ENCODE measurements at regions not wholly inside any gene's neighbourhood (a gene's known extent, or its start where the extent isn't known, plus 50 kb on each side); places are given as distances from the start of the nearest gene placed in this dataset.

- peaks cover 11% of the 10 kb centered on the region for H3K27me3 Mint-ChIP-seq
- peaks cover 0 to 3% (median 0%) of the 10 kb centered on the region in 3 donors for H3K9me3 Mint-ChIP-seq
Observed at GRCh38 chr3:61311044-61311443, 59.8 kb upstream of the FHIT start.

GRCh38 chr3:61315871-61316270, 64.6 kb upstream of the FHIT start:
- Mint-ChIP-seq H3K4me3 (no peak overlapping the region), H3K27me3 (peaks cover 7% of the 10 kb centered on the region), H3K4me1 (no peaks in the 10 kb centered on the region), H3K9me3 (peaks cover 0 to 2% (median 0%) of the 10 kb centered on the region in 3 donors), H3K27ac (no peak overlapping the region), H3K36me3 (peaks cover 1% of the 10 kb centered on the region)

More at GRCh38 chr3:61311044-61311443, 59.8 kb upstream of the FHIT start:
- Mint-ChIP-seq H3K27ac (no peak overlapping the region), H3K4me1 (no peaks in the 10 kb centered on the region), H3K4me3 (no peak overlapping the region), H3K36me3 (no peaks in the 10 kb centered on the region)

- Mint-ChIP-seq H3K36me3 (no peaks in the 10 kb centered on the region), H3K4me3 (no peak overlapping the region), H3K27me3 (peaks cover 4% of the 10 kb centered on the region), H3K27ac (no peak overlapping the region), H3K4me1 (no peaks in the 10 kb centered on the region), H3K9me3 (peaks cover 0 to 6% (median 2%) of the 10 kb centered on the region in 3 donors)
Observed at GRCh38 chr3:61323094-61323493, 71.8 kb upstream of the FHIT start.

DNA sequence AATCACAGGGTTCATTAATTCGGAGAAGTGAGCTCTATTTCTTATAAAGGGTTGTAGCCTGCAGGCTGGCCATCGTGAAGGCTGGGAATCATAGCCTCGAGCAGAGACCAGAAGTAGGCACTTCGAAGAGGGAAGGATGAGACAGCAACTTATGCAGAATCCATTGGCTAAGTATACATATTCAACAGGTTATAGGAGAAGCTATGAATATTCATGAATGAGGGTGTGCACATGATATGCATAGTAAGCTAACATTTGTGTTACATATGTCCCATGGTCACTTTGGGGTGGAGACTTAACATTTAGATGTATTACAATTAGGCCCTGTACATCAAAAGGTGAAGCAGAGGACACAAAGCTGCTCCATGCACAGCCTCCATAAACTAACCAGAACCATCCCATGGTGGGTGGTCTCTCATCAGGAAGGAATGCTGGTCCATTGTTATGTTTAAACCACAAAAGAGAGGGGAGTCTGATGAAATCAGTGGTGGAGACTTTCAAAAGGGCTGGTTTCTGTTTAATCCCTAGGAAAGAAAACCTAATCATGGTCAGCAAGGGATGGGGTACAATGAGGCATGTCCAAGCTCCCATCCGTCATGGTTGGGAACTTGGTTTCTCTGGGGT, 80.8 kb upstream of the FHIT start:
- Mint-ChIP-seq H3K27me3 (peaks cover 3% of the 10 kb centered on the region), H3K27ac (no peak overlapping the region), H3K4me3 (no peak overlapping the region), H3K9me3 (peaks cover 0 to 8% (median 2%) of the 10 kb centered on the region in 3 donors), H3K36me3 (no peaks in the 10 kb centered on the region), H3K4me1 (no peaks in the 10 kb centered on the region)

DNA sequence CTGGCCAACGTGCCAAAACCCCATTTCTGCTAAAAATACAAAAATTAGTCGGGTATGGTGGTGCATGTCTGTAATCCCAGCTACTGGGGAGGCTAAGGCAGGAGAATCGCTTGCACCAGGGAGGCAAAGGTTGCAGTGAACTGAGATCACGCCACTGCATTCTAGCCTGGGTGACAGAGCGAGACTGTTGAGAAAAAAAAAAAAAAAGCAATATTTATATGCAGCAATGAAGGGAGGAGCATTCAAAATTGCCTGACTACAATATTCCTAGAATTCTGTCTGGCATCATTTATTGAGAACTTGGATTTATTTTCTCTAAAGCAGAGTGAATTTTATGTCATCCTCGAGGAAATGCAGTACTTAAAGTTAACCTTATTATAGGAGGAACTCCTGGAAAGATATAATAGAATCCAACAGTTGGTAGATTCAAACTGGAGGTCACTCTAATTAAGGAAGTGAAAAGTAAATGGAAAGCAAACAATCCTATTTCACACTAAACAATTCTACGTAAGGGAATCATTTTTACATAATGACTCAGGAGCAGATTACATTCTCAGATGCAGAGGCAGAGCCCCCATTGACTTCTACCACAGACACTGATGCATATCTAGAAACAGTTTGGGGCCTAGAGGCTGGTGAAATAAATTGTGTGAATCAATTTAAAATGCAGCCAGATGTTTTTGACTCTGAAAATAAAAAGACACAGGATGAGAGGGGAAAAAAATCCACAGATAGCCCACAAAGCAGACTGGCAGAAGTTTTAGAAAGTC, 82.1 kb upstream of the FHIT start:
- Mint-ChIP-seq H3K9me3 (peaks cover 0 to 8% (median 2%) of the 10 kb centered on the region in 3 donors), H3K27ac (no peak overlapping the region), H3K36me3 (no peaks in the 10 kb centered on the region), H3K27me3 (peaks cover 3% of the 10 kb centered on the region), H3K4me1 (no peaks in the 10 kb centered on the region), H3K4me3 (no peak overlapping the region)

DNA sequence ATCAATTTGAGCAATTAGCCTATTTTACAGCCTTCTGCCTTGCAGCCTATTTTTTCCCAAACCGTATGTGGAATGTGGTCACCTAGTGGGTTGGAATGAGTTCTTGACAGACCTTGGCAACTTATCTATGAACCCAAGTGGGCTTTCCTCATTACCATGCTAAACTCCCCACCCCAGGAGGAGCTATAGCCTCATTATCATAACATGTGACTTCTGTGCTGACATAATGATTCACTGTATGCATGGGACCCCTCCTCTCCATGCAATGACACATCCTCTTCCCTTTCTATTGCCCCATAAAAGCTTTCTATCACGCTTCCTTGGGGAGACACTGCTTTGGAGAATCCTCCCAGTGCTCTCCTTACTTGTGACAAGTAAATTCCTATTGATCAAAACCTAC, 83.5 kb upstream of the FHIT start:
- no peaks in the 10 kb centered on the region for H3K27me3 Mint-ChIP-seq
- H3K36me3 Mint-ChIP-seq, result no peaks in the 10 kb centered on the region
- H3K27ac Mint-ChIP-seq, result no peak overlapping the region
- H3K4me3 Mint-ChIP-seq, result no peak overlapping the region
- no peaks in the 10 kb centered on the region for H3K4me1 Mint-ChIP-seq
- H3K9me3 Mint-ChIP-seq, result peaks cover 0 to 8% (median 2%) of the 10 kb centered on the region in 3 donors

GRCh38 chr3:61340931-61341461, 89.7 kb upstream of the FHIT start:
- H3K4me3 Mint-ChIP-seq, result no peak overlapping the region
- H3K36me3 Mint-ChIP-seq, result no peaks in the 10 kb centered on the region
- H3K27ac Mint-ChIP-seq, result no peak overlapping the region
- H3K9me3 Mint-ChIP-seq, result peaks cover 0 to 2% (median 0%) of the 10 kb centered on the region in 3 donors
- peaks cover 2% of the 10 kb centered on the region for H3K27me3 Mint-ChIP-seq
- H3K4me1 Mint-ChIP-seq, result no peaks in the 10 kb centered on the region

DNA sequence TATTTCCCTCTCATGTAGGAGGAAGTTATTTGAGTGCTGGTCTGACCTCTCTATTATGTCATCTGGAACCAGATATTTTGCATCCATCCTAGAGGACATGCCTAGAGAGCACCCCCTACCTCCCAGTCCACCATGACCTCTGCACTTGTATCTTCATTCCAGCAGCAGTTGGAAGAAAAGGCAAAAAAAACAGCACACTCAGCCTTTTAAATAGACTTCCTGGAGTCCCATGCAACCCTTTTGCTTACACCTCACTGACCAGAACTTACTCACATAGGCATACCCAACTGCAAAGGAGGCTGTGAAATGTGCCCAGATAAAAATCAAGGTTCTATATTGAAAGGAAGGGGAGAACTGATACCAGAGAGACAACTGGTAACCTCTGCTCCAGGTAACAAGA, 92.3 kb upstream of the FHIT start:
- no peaks in the 10 kb centered on the region for H3K36me3 Mint-ChIP-seq
- H3K9me3 Mint-ChIP-seq, result peaks cover 0 to 2% (median 0%) of the 10 kb centered on the region in 3 donors
- peaks cover 4% of the 10 kb centered on the region for H3K27me3 Mint-ChIP-seq
- H3K27ac Mint-ChIP-seq, result no peak overlapping the region
- H3K4me1 Mint-ChIP-seq, result no peaks in the 10 kb centered on the region
- no peak overlapping the region for H3K4me3 Mint-ChIP-seq

DNA sequence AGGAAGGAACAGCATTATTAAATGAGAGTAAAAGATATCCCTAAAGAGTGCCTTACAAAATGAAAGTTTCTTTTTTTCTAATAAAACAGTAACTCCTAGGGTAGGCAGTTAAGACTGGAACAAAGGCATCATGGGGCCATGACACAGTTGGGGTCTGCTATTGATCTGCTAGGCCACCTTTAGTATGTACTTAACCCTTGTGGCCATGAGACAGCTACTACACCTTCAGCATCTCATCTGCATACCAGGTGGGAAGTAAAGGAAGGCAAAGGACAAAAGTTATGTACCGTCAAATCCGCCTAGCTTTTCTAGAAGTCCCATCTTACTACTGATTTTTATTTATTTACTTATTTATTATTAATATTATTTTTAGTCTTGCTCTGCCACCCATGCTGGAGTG, 93.8 kb upstream of the FHIT start:
- H3K4me3 Mint-ChIP-seq, result no peak overlapping the region
- H3K9me3 Mint-ChIP-seq, result peaks cover 0 to 1% (median 0%) of the 10 kb centered on the region in 3 donors
- H3K4me1 Mint-ChIP-seq, result no peaks in the 10 kb centered on the region
- H3K27ac Mint-ChIP-seq, result no peak overlapping the region
- no peaks in the 10 kb centered on the region for H3K36me3 Mint-ChIP-seq
- peaks cover 8% of the 10 kb centered on the region for H3K27me3 Mint-ChIP-seq

- H3K27me3 Mint-ChIP-seq, result peaks cover 8% of the 10 kb centered on the region
- H3K27ac Mint-ChIP-seq, result no peak overlapping the region
- H3K4me3 Mint-ChIP-seq, result no peak overlapping the region
- no peaks in the 10 kb centered on the region for H3K4me1 Mint-ChIP-seq
- H3K9me3 Mint-ChIP-seq, result no peaks in the 10 kb centered on the region
- H3K36me3 Mint-ChIP-seq, result no peaks in the 10 kb centered on the region
Observed at GRCh38 chr3:61347981-61348380, 96.7 kb upstream of the FHIT start.

GRCh38 chr3:61349717-61350116, 98.5 kb upstream of the FHIT start:
- Mint-ChIP-seq H3K36me3 (no peaks in the 10 kb centered on the region), H3K27me3 (peaks cover 6% of the 10 kb centered on the region), H3K4me3 (no peak overlapping the region), H3K9me3 (no peaks in the 10 kb centered on the region), H3K27ac (no peak overlapping the region), H3K4me1 (peaks cover 0 to 1% (median 0%) of the 10 kb centered on the region in 3 donors)

DNA sequence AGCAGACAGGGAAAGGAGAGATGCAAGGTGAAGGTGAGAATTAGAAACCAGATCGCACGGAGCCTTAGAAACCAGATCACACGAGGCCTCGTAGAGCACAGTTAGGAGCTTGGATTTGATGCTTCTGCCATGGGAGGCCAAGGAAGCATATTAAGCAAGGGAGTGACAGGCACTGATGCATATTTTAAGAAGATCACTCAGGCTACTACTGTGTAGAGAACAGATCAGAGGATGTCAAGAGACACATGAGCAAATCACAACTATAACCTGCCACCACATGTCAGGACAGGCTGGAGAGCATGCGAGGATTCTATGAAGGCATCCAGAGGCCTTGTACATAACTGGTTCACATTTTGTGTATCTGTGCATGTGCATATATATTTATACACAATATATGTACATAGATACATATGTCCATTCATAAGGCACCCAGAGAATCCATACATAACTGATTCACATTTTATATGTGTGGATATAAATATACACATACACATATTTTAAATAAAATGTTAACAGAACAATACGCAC, 99.6 kb upstream of the FHIT start:
- H3K36me3 Mint-ChIP-seq, result no peaks in the 10 kb centered on the region
- no peaks in the 10 kb centered on the region for H3K9me3 Mint-ChIP-seq
- peaks cover 6% of the 10 kb centered on the region for H3K27me3 Mint-ChIP-seq
- H3K4me3 Mint-ChIP-seq, result no peak overlapping the region
- peaks cover 0 to 2% (median 0%) of the 10 kb centered on the region in 3 donors for H3K4me1 Mint-ChIP-seq
- H3K27ac Mint-ChIP-seq, result no peak overlapping the region

- Mint-ChIP-seq H3K4me1 (peaks cover 0 to 2% (median 0%) of the 10 kb centered on the region in 3 donors), H3K36me3 (no peaks in the 10 kb centered on the region), H3K27ac (no peak overlapping the region), H3K9me3 (no peaks in the 10 kb centered on the region), H3K27me3 (peaks cover 6% of the 10 kb centered on the region), H3K4me3 (no peak overlapping the region)
Observed at GRCh38 chr3:61352306-61352705, 101.1 kb upstream of the FHIT start.

DNA sequence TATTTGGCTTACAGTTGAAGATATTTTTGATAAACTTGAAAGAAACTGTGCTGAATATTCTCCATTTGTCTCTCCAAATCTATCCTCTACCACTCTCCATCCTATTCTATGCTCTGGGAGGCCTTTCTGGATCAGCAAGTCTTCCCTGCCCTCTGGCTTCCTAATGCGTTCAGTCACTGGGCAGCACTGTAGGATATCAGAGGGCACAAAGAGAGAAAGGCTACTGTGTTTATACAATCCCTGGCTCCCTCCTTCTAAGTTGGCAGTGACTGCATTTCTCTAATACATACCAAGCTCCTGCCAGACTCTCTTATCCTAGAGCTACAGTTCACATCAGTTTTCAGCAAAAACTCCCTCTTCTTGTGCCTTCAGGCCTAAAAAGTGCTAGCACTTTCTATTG, 102.1 kb upstream of the FHIT start:
- no peak overlapping the region for H3K4me3 Mint-ChIP-seq
- H3K4me1 Mint-ChIP-seq, result peaks cover 0 to 5% (median 2%) of the 10 kb centered on the region in 3 donors
- peaks cover 6% of the 10 kb centered on the region for H3K27me3 Mint-ChIP-seq

DNA sequence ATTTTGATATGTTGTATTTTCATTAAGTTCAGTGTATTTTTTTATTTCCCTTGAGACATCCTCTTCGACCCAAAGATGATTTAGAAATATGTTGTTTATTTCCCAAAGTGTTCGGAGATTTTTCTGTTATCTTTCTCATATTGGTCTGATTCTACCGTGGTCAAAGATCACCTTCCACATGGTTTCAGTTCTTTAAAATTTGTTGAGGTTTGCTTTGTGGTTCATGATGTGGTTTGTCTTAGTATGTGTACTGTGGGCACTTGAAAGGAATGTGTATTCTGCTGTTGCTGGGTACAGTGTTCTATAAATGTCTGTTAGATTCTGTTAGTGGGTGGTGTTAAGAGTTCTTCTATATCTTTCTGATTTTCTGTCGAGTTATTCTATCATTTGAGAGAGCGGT, 103.4 kb upstream of the FHIT start:
- Mint-ChIP-seq H3K4me3 (no peak overlapping the region), H3K36me3 (no peaks in the 10 kb centered on the region), H3K9me3 (no peaks in the 10 kb centered on the region), H3K27ac (no peak overlapping the region), H3K27me3 (no peaks in the 10 kb centered on the region), H3K4me1 (peaks cover 0 to 6% (median 2%) of the 10 kb centered on the region in 3 donors)

More for the DNA sequence above, 102.1 kb upstream of the FHIT start:
- Mint-ChIP-seq H3K9me3 (no peaks in the 10 kb centered on the region), H3K27ac (no peak overlapping the region), H3K36me3 (no peaks in the 10 kb centered on the region)
